GM12875 (cell line): ENCODE measurements at regions not wholly inside any gene's neighbourhood (a gene's known extent, or its start where the extent isn't known, plus 50 kb on each side); places are given as distances from the start of the nearest gene placed in this dataset.
"Not testable (repeated sequence)": the region's sequence is repeated elsewhere in the genome, so short reads cannot be mapped to it uniquely, and the experiment has no call there.

Experiments used
- H3K4me3 ChIP-seq: one replicate; pipeline ENCODE4 v1.5.1; 2011; ENCODE audit warnings: low read depth, low read length, control low read depth
- CTCF ChIP-seq: IDR thresholded peaks from 2 replicates; pipeline ENCODE4 v1.5.1; 2011; ENCODE audit warnings: low read depth, mild to moderate bottlenecking, control low read depth, inconsistent platforms, low read length, moderate library complexity, borderline replicate concordance; ENCODE audit not compliant: insufficient read depth

DNA sequence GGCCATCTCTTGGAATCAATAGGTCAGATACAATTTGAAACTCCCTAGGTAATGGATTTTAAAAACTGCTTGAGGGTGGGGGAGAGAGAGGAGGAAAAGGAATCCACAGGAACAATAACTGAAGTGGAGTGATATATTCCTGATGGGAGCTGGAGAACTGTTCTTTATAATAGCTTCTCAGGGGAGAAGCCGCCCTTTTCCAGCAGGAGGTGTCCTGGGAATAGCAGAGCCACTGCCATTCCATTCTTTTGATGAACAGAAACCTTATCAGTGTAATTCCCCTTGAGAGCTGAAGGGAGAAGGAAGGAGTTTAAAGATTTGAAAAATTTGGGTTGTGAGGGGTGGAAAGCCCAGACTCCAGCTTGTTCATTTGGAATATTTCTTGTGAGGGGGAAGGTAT lies 504.9 kb upstream of the DPH6 start:
- no peak for TF ChIP-seq CTCF
- no peak overlapping the region for H3K4me3 ChIP-seq

- H3K4me3 ChIP-seq = not testable (repeated sequence)
Measured at GRCh38 chr15:36052641-36053040, 506.7 kb upstream of the DPH6 start.

GRCh38 chr15:36053746-36054145 lies 507.8 kb upstream of the DPH6 start:
- no peak overlapping the region for H3K4me3 ChIP-seq
- no peak for TF ChIP-seq CTCF

DNA sequence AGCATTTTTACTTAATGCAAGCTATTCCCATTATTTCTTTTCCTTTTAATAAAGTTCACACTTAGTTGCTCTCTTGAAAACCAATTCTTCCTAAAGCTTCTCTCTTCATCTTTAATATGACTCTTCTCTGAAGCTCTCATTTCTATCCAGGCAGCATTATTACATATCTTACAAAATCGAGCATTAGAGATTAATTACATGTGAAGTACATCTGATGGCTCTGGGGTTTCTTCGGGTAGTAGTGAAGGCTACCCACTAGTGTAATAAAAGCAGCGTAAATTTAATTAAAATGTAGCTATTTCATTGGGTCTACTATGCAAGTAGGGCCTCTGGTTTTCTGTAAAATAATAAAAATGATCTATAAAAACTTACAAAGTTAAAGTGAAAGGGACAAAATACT lies 513.6 kb upstream of the DPH6 start:
- no peak for TF ChIP-seq CTCF
- H3K4me3 ChIP-seq = no peak overlapping the region

DNA sequence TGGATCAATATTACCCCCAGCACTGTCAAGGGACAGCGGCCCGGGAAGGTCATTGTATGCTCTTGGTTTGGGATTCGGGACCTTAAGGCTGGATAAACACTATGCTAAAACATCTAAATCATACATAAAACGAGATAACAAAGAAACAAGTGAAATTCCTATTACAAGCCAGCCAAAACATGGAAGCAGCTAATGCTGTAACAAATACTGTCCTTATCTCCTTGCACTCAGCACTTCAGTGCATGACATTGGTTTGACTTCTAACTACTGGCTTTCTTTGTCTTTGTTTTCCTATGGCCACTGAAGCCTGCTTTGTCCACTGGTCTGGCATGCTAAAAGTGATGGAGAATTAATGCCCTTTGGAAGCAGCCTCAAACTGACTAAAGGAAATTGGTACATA lies 516.4 kb upstream of the DPH6 start:
- TF ChIP-seq CTCF = no peak
- no peak overlapping the region for H3K4me3 ChIP-seq

- H3K4me3 ChIP-seq = no peak overlapping the region
- no peak for TF ChIP-seq CTCF
Measured at GRCh38 chr15:36066757-36067156, 512.7 kb upstream of the CDIN1 start.

DNA sequence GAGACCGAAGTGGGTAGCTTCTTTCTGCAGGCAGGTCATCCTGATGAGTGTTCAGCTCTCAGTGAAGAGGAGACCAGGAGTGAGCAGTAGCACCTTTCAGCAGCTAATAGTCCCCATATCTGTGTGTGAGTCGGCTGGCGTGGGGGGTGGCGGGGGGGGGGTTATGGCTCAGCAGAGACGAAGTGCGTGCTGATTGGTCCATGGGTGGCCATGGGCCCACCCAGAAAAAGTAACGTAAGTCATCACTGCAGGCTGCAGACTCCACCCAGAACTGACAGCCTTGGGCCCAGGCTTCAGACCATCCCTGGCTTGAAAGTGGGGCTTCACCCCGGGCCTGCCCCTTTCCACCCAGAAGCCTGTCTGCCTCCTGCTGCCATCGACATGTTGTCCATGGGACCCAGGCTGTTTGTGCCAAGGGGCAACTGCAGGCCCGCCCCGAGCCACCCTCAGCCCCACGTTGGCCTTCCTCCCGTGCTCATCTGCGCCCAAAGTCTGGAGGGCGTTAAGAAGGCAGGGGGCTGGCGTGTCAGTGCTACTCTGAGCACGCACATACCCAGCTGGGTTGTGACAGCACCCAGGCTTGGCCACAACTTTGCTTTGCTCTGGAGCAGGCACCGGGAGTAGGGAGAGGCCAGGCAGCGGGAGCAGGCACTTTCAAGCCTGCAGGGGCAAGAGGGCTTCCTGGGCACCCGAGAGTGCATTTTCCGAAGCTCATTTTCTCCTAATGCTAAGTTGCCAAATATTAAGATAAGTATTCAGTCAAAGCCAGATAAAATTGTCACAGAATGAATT lies 511.7 kb upstream of the CDIN1 start:
- H3K4me3 ChIP-seq = no peak overlapping the region
- no peak for TF ChIP-seq CTCF

DNA sequence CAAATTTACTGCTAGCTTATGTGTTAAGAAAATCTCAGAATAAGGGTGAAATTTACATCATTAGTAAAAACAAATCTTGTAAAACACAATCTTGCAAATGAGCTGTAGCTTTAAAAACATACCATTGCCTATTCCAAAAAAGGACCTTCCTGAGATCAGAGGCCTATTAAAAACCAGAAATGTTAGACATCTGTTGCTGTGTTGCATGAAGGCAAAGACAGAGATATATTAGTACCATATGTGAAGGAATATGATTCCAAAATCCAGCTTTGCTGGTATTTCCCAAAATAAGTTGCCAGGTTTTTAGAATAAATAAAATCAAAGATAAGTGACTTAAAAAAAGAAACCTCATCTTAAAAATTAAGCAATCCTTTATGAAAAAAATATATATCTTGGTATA lies 504.1 kb upstream of the CDIN1 start:
- TF ChIP-seq CTCF = no peak

More for the DNA sequence above, 504.1 kb upstream of the CDIN1 start:
- no peak overlapping the region for H3K4me3 ChIP-seq
